ENCODE measurements at regions not wholly inside any gene's neighbourhood (a gene's known extent, or its start where the extent isn't known, plus 50 kb on each side); places are given as distances from the start of the nearest gene placed in this dataset.
"Not testable (repeated sequence)": the region's sequence is repeated elsewhere in the genome, so short reads cannot be mapped to it uniquely, and the experiment has no call there.

- CTCF ChIA-PET = no interaction called here
- intact Hi-C loops (cut with micrococcal nuclease) = no loop called here
- POLR2A ChIA-PET = no interaction called here
- no peaks in the 10 kb centered on the region for H3K4me1 Mint-ChIP-seq (ENCODE audit: low read depth)
- DNase-seq = no peak
- no peaks in the 10 kb centered on the region for H3K27me3 Mint-ChIP-seq
- H3K4me3 Mint-ChIP-seq = no peak overlapping the region
- H3K27ac Mint-ChIP-seq = no peak overlapping the region
- H3K9me3 Mint-ChIP-seq = peaks cover 35% of the 10 kb centered on the region
- no peaks in the 10 kb centered on the region for H3K36me3 Mint-ChIP-seq
Measured at GRCh38 chr14:38561657-38562056, 305.8 kb upstream of the CLEC14A start.

- ChIA-PET POLR2A (no interaction called here), CTCF (no interaction called here)
- intact Hi-C loops (cut with micrococcal nuclease) = no loop called here
- Mint-ChIP-seq H3K4me3 (no peak overlapping the region), H3K27ac (no peak overlapping the region), H3K4me1 (ENCODE audit: low read depth) (no peaks in the 10 kb centered on the region), H3K27me3 (no peaks in the 10 kb centered on the region), H3K9me3 (peaks cover 35% of the 10 kb centered on the region), H3K36me3 (no peaks in the 10 kb centered on the region)
- no peak for DNase-seq
Measured at GRCh38 chr14:38559711-38560110, 303.8 kb upstream of the CLEC14A start.

GRCh38 chr14:38557391-38557790 lies 301.5 kb upstream of the CLEC14A start:
- DNase-seq; POLR2A ChIA-PET; H3K4me1 Mint-ChIP-seq (ENCODE audit: low read depth); H3K4me3 Mint-ChIP-seq; intact Hi-C loops (cut with micrococcal nuclease); H3K27me3 Mint-ChIP-seq; H3K27ac Mint-ChIP-seq; CTCF ChIA-PET; H3K36me3 Mint-ChIP-seq: not testable (repeated sequence)
- peaks cover 33% of the 10 kb centered on the region for H3K9me3 Mint-ChIP-seq

GRCh38 chr14:38556252-38556651 lies 300.4 kb upstream of the CLEC14A start:
- Mint-ChIP-seq H3K9me3 (peaks cover 25% of the 10 kb centered on the region), H3K27ac (no peak overlapping the region), H3K27me3 (no peaks in the 10 kb centered on the region), H3K4me1 (ENCODE audit: low read depth) (no peaks in the 10 kb centered on the region), H3K4me3 (no peak overlapping the region), H3K36me3 (no peaks in the 10 kb centered on the region)
- POLR2A ChIA-PET = no interaction called here
- DNase-seq = no peak
- intact Hi-C loops (cut with micrococcal nuclease) = no loop called here
- CTCF ChIA-PET = no interaction called here

GRCh38 chr14:38554026-38554425 lies 298.1 kb upstream of the CLEC14A start:
- ChIA-PET CTCF (no interaction called here), POLR2A (no interaction called here)
- H3K27me3 Mint-ChIP-seq = no peaks in the 10 kb centered on the region
- intact Hi-C loops (cut with micrococcal nuclease) = no loop called here
- H3K4me3 Mint-ChIP-seq = no peak overlapping the region
- H3K4me1 Mint-ChIP-seq (ENCODE audit: low read depth) = no peaks in the 10 kb centered on the region
- peaks cover 8% of the 10 kb centered on the region for H3K9me3 Mint-ChIP-seq
- no peaks in the 10 kb centered on the region for H3K36me3 Mint-ChIP-seq
- H3K27ac Mint-ChIP-seq = no peak overlapping the region
- DNase-seq = no peak

DNA sequence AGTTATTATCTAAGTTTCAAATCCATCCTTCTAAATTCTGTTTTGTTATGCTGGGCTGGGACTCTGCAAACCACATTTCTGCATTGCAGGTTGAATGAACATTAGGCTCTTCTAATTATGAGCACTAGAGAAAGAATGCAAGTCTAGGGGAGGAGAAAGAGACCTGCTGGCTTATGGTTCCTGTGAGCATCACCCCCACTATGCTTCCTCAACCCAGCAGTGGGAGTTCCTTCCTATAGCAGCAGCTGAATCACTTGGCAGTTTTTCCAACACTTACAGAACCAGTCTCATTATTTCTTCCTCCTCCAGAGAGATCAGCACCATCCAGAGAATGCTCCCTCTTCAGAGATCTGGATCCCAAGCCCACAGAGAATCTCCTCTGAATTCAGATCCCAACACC lies 297.7 kb upstream of the CLEC14A start:
- Mint-ChIP-seq H3K36me3 (no peaks in the 10 kb centered on the region), H3K4me1 (ENCODE audit: low read depth) (no peaks in the 10 kb centered on the region), H3K4me3 (no peak overlapping the region), H3K9me3 (peaks cover 4% of the 10 kb centered on the region), H3K27ac (no peak overlapping the region), H3K27me3 (no peaks in the 10 kb centered on the region)
- POLR2A ChIA-PET = no interaction called here
- intact Hi-C loops (cut with micrococcal nuclease) = no loop called here
- CTCF ChIA-PET = no interaction called here
- DNase-seq = no peak

GRCh38 chr14:38549564-38549963 lies 293.7 kb upstream of the CLEC14A start:
- POLR2A ChIA-PET = no interaction called here
- H3K27ac Mint-ChIP-seq = no peak overlapping the region
- H3K27me3 Mint-ChIP-seq = peaks cover 1% of the 10 kb centered on the region
- no peaks in the 10 kb centered on the region for H3K9me3 Mint-ChIP-seq
- no peaks in the 10 kb centered on the region for H3K4me1 Mint-ChIP-seq (ENCODE audit: low read depth)
- DNase-seq = no peak
- H3K36me3 Mint-ChIP-seq = no peaks in the 10 kb centered on the region
- H3K4me3 Mint-ChIP-seq = no peak overlapping the region
- CTCF ChIA-PET = no interaction called here
- intact Hi-C loops (cut with micrococcal nuclease) = no loop called here

DNA sequence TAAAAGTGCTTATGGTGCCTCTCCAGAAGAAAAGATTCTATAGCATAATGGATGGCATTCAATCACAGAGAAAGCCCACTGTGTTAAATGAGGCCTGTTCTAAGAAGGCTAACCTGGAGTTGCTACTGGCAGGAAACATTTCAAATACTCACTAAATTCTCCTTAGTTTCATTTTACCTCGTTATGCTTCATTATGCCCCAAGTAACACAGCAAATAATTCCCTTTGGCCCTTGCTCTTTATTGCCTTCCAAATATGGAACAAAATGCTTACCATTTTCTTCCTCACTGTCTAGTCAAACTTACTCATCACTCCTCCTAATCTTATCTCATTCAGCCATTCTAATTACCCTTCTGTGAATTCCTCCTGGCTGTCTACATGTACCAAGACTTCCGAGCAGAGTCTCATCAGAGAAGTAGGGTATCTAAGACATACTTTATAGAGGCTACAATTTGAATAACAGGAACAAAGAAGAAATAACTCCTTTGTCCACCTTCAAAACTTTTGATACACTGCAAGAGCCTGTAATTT lies 292.1 kb upstream of the CLEC14A start:
- intact Hi-C loops (cut with micrococcal nuclease) = no loop called here
- Mint-ChIP-seq H3K9me3 (no peaks in the 10 kb centered on the region), H3K4me3 (no peak overlapping the region), H3K4me1 (ENCODE audit: low read depth) (no peaks in the 10 kb centered on the region), H3K36me3 (no peaks in the 10 kb centered on the region), H3K27me3 (peaks cover 1% of the 10 kb centered on the region), H3K27ac (no peak overlapping the region)
- ChIA-PET CTCF (no interaction called here), POLR2A (no interaction called here)
- DNase-seq = no peak

DNA sequence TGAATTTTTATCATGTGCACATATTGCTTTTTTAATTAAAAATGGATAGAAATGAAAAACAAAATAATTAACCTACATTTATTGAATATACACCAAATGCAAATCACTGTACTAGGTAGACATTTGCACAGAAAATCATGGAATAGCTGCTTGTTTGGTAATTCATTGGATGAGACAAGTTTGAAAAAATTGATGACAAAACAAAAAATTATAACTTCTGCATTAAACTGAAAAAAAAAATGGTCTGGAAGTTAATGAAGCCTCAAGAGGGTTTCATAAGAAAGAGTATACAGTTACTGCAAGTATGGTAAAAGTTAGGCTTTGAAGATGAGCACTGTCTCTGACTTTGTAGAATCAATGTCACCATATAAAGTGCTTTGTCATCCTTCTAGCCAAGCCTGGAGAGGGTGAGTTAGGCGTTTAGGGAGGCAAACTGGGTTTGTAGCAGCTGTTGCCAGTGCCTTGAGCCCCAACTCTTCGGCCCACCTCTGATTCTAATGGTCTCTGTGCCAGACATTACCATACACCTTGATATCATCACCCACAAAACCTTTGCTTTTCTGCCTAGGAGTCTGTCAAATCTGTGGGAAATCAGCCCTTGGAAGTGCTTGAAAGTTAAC lies 291.1 kb upstream of the CLEC14A start:
- Mint-ChIP-seq H3K36me3 (no peaks in the 10 kb centered on the region), H3K4me3 (no peak overlapping the region), H3K27ac (no peak overlapping the region), H3K9me3 (no peaks in the 10 kb centered on the region), H3K4me1 (ENCODE audit: low read depth) (no peaks in the 10 kb centered on the region), H3K27me3 (peaks cover 1% of the 10 kb centered on the region)
- POLR2A ChIA-PET = no interaction called here
- intact Hi-C loops (cut with micrococcal nuclease) = no loop called here
- CTCF ChIA-PET = no interaction called here
- no peak for DNase-seq

DNA sequence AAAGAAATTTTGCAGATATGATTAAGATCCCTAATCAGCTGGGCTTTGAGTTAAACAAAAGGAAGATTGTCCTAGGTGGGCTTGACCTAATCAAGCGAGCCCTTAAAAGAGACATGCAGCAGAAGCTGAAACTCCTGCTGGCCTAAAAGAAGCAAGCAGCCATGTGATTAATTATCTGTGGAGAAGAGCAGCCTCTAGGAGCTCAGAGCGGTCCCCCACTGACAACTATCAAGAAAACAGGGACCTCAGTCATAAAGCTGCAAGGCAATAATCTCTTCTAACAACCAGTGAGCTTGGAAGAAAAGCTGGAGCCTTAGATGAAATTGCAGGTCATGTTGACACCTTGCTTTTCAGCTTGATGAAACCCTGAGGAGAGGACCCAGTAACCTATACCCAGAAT lies 288.9 kb upstream of the CLEC14A start:
- no peaks in the 10 kb centered on the region for H3K36me3 Mint-ChIP-seq
- CTCF ChIA-PET = no interaction called here
- no peak overlapping the region for H3K4me3 Mint-ChIP-seq

DNA sequence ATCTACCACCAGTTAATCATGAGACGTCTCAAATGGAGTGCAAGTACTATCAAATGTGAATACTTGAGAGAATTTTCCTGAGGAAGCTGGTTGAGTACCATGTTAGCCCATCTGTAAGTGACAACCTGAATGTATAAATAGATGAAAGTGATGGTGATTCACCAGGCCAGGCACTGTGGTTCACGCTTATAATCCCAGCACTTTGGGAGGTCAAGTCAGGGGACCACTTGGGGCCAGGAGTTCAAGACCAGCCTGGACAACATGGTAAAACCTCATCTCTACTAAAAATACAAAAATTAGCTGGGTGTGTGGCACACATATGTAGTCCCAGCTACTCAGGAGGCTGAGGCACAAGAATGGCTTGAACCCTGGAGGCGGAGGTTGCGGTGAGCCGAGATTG lies 288.0 kb upstream of the CLEC14A start:
- not testable (repeated sequence) for H3K36me3 Mint-ChIP-seq; H3K4me1 Mint-ChIP-seq (ENCODE audit: low read depth); H3K9me3 Mint-ChIP-seq

More for the DNA sequence above, 288.9 kb upstream of the CLEC14A start:
- POLR2A ChIA-PET = no interaction called here
- no peaks in the 10 kb centered on the region for H3K4me1 Mint-ChIP-seq (ENCODE audit: low read depth)
- peaks cover 1% of the 10 kb centered on the region for H3K27me3 Mint-ChIP-seq
- H3K27ac Mint-ChIP-seq = no peak overlapping the region
- DNase-seq = no peak
- H3K9me3 Mint-ChIP-seq = no peaks in the 10 kb centered on the region
- intact Hi-C loops (cut with micrococcal nuclease) = no loop called here

DNA sequence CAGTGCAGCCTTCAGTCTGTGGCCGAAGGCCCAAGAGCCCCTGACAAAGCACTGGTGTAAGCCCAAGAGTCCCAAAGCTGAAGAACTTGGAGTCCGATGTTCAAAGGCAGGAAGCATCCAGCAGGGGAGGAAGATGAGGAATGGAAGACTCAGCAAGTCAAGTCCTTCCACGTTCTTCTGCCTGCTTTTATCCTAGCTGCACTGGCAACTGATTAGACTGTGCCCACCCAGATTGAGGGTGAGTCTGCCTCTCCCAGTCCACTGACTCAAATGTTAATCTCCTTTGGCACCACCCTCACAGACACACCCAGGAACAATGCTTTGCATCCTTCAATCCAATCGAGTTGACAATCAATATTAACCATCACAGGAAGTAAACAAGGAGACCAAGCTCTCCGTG lies 282.2 kb upstream of the CLEC14A start:
- H3K4me3 Mint-ChIP-seq; intact Hi-C loops (cut with micrococcal nuclease); CTCF ChIA-PET: not testable (repeated sequence)

More for the DNA sequence above, 288.0 kb upstream of the CLEC14A start:
- H3K4me3 Mint-ChIP-seq; POLR2A ChIA-PET; intact Hi-C loops (cut with micrococcal nuclease); CTCF ChIA-PET; H3K27ac Mint-ChIP-seq; H3K27me3 Mint-ChIP-seq; DNase-seq: not testable (repeated sequence)

GRCh38 chr14:38536376-38537038 lies 280.6 kb upstream of the CLEC14A start:
- no peaks in the 10 kb centered on the region for H3K27me3 Mint-ChIP-seq
- no peak overlapping the region for H3K27ac Mint-ChIP-seq
- DNase-seq = no peak
- no peaks in the 10 kb centered on the region for H3K36me3 Mint-ChIP-seq
- no peaks in the 10 kb centered on the region for H3K9me3 Mint-ChIP-seq
- ChIA-PET CTCF (no interaction called here), POLR2A (no interaction called here)
- H3K4me1 Mint-ChIP-seq (ENCODE audit: low read depth) = no peaks in the 10 kb centered on the region
- H3K4me3 Mint-ChIP-seq = no peak overlapping the region
- intact Hi-C loops (cut with micrococcal nuclease) = no loop called here

More for the DNA sequence above, 282.2 kb upstream of the CLEC14A start:
- H3K27me3 Mint-ChIP-seq; DNase-seq; H3K9me3 Mint-ChIP-seq; H3K36me3 Mint-ChIP-seq; H3K4me1 Mint-ChIP-seq (ENCODE audit: low read depth); POLR2A ChIA-PET; H3K27ac Mint-ChIP-seq: not testable (repeated sequence)

Data from activated CD4-positive, alpha-beta memory T cell treated with anti-CD3 and anti-CD28 coated beads for 36 hours (primary cell).